ENCODE measurements at regions not wholly inside any gene's neighbourhood (a gene's known extent, or its start where the extent isn't known, plus 50 kb on each side); places are given as distances from the start of the nearest gene placed in this dataset.
"Not testable (repeated sequence)": the region's sequence is repeated elsewhere in the genome, so short reads cannot be mapped to it uniquely, and the experiment has no call there.

GRCh38 chr2:53505826-53506225 is 261.8 kb upstream of the CHAC2 start:
- DNase-seq (ENCODE audit: low read depth, low spot score), result no peak
- TF ChIP-seq CTCF (IDR thresholded peaks at IDR 0.05; ENCODE audit: low read depth, low read length), result no peak
- H3K4me3 ChIP-seq (ENCODE audit: low read depth, low read length), result no peak overlapping the region
- in situ Hi-C loops (cut with HindIII; ENCODE audit: low sequenced_read_pairs), result no loop called here

GRCh38 chr2:53504507-53504906 is 263.1 kb upstream of the CHAC2 start:
- in situ Hi-C loops (cut with HindIII; ENCODE audit: low sequenced_read_pairs), result no loop called here
- TF ChIP-seq CTCF (IDR thresholded peaks at IDR 0.05; ENCODE audit: low read depth, low read length), result no peak
- DNase-seq (ENCODE audit: low read depth, low spot score), result no peak
- H3K4me3 ChIP-seq (ENCODE audit: low read depth, low read length), result no peak overlapping the region

- TF ChIP-seq CTCF (IDR thresholded peaks at IDR 0.05; ENCODE audit: low read depth, low read length), result no peak
- in situ Hi-C loops (cut with HindIII; ENCODE audit: low sequenced_read_pairs), result no loop called here
- DNase-seq (ENCODE audit: low read depth, low spot score), result no peak
- H3K4me3 ChIP-seq (ENCODE audit: low read depth, low read length), result no peak overlapping the region
These were observed 267.4 kb upstream of the CHAC2 start for GRCh38 chr2:53500181-53500580.

- H3K4me3 ChIP-seq (ENCODE audit: low read depth, low read length), result no peak overlapping the region
- in situ Hi-C loops (cut with HindIII; ENCODE audit: low sequenced_read_pairs), result no loop called here
- peak; percentile 65 for DNase-seq (ENCODE audit: low read depth, low spot score)
- no peak for TF ChIP-seq CTCF (IDR thresholded peaks at IDR 0.05; ENCODE audit: low read depth, low read length)
These were observed 269.4 kb upstream of the CHAC2 start for GRCh38 chr2:53498210-53498609.

GRCh38 chr2:53497020-53497419 is 270.6 kb upstream of the CHAC2 start:
- TF ChIP-seq CTCF (IDR thresholded peaks at IDR 0.05; ENCODE audit: low read depth, low read length), result no peak
- DNase-seq (ENCODE audit: low read depth, low spot score), result no peak
- H3K4me3 ChIP-seq (ENCODE audit: low read depth, low read length), result no peak overlapping the region
- in situ Hi-C loops (cut with HindIII; ENCODE audit: low sequenced_read_pairs), result no loop called here

- in situ Hi-C loops (cut with HindIII; ENCODE audit: low sequenced_read_pairs), result no loop called here
- H3K4me3 ChIP-seq (ENCODE audit: low read depth, low read length), result no peak overlapping the region
- TF ChIP-seq CTCF (IDR thresholded peaks at IDR 0.05; ENCODE audit: low read depth, low read length), result no peak
- no peak for DNase-seq (ENCODE audit: low read depth, low spot score)
These were observed 274.4 kb upstream of the CHAC2 start for GRCh38 chr2:53493210-53493609.

- H3K4me3 ChIP-seq (ENCODE audit: low read depth, low read length), result no peak overlapping the region
- peak; percentile 44 for DNase-seq (ENCODE audit: low read depth, low spot score)
- no peak for TF ChIP-seq CTCF (IDR thresholded peaks at IDR 0.05; ENCODE audit: low read depth, low read length)
- in situ Hi-C loops (cut with HindIII; ENCODE audit: low sequenced_read_pairs), result no loop called here
These were observed 276.9 kb upstream of the CHAC2 start for GRCh38 chr2:53490659-53491058.

- DNase-seq (ENCODE audit: low read depth, low spot score); in situ Hi-C loops (cut with HindIII; ENCODE audit: low sequenced_read_pairs); H3K4me3 ChIP-seq (ENCODE audit: low read depth, low read length): not testable (repeated sequence)
These were observed 281.3 kb upstream of the CHAC2 start for GRCh38 chr2:53486185-53486899.
